NCI-H1417 (cell line): ENCODE measurements at regions not wholly inside any gene's neighbourhood (a gene's known extent, or its start where the extent isn't known, plus 50 kb on each side); places are given as distances from the start of the nearest gene placed in this dataset.
A peak's percentile ranks its signal among the peaks of the same experiment; 100 is the strongest.

Source experiments
- DNase-seq, 3 experiments: peaks; one replicate each; lab custom pipeline; 2025; lab: John Stamatoyannopoulos, UW

DNA sequence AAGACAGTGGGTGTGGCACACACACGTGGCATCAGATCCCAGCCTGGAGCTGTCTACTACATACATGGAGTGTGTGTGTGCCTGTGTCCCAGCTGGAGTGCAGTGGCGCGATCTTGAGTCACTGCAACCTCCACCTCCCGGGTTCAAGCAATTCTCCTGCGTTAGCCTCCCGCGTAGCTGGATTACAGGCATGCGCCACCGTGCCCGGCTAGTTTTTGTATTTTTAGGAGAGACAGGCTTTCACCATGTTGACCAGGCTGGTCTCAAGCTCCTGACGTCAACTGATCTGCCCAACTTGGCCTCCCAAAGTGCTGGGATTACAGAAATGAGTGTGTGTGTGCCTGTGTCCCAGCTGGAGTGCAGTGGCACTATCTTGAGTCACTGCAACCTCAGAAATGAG is 108.8 kb downstream of the IL12A start:
- no peak for DNase-seq

DNA sequence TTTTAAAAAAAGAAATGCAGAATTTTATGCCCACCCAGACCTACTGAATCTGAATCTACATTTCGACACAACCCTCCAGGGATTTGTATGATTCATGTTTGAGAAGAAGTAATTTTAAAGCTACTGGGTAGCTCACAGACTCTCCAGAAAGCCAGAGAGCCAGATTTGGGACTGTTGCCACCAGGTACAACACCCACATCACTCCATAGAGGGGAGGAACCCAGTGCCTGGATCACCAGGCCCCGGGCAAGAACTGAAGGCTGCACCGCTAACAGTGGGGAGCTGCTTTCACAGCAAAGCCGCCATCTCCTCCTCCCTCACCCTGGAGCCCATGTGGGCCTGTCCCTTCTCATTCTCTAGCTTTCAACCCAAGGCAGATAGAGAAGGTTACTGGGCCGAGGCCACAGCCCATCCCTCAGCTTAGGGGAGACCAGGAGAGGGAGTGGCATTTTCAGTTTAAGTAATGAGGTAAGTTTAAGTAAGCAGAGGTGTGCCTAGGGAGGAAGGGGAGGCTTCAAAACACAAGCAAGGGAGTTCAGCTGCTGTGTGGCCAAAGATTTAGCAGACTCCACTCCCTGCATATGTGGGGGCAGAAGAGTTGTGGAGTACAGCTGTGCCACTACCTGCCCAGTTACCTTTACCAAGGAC is 109.8 kb downstream of the IL12A start:
- no peak for DNase-seq

- DNase-seq: no peak
These were observed 110.4 kb downstream of the IL12A start for GRCh38 chr3:160098926-160099626.

GRCh38 chr3:160099834-160100233 is 111.2 kb downstream of the IL12A start:
- no peak for DNase-seq

DNA sequence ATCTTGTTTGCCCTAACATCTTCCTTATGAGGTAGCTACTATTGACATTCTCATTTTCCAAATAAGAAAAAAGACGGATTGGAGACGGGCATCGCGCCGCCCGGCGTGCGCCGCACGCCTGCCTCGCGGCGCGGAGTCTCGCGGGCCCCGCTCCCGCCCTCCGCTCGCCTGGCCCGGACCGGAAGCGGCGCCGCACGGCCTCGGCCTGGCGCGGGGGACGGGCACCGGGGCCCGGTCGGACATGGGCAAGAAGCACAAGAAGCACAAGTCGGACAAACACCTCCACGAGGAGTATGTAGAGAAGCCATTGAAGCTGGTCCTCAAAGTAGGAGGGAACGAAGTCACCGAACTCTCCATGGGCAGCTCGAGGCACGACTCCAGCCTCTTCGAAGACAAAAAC is 112.0 kb downstream of the IL12A start:
- no peak for DNase-seq

GRCh38 chr3:160102001-160102400 is 113.4 kb downstream of the IL12A start:
- DNase-seq: peak in 1 of 3 experiments; percentile 16

DNA sequence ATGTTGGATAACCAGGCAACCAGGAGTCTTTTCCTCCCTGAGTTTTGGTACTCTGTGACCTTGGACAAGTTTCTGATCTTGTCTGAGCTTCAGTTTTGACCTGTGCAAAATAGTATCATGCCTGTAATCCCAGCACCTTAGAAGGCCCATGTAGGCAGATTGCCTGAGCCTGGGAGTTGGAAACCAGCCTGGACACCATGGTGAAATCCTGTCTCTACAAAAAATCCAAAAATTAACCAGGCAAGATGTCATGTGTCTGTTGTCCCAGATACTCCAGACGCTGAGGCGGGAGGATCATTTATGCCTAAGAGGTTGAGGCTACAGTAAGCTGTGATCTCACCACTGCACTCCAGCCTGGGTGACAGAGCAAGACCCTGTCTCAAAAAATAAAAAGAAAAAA is 114.8 kb downstream of the IL12A start:
- no peak for DNase-seq

GRCh38 chr3:160105907-160106584 is 117.4 kb downstream of the IL12A start:
- DNase-seq: no peak

DNA sequence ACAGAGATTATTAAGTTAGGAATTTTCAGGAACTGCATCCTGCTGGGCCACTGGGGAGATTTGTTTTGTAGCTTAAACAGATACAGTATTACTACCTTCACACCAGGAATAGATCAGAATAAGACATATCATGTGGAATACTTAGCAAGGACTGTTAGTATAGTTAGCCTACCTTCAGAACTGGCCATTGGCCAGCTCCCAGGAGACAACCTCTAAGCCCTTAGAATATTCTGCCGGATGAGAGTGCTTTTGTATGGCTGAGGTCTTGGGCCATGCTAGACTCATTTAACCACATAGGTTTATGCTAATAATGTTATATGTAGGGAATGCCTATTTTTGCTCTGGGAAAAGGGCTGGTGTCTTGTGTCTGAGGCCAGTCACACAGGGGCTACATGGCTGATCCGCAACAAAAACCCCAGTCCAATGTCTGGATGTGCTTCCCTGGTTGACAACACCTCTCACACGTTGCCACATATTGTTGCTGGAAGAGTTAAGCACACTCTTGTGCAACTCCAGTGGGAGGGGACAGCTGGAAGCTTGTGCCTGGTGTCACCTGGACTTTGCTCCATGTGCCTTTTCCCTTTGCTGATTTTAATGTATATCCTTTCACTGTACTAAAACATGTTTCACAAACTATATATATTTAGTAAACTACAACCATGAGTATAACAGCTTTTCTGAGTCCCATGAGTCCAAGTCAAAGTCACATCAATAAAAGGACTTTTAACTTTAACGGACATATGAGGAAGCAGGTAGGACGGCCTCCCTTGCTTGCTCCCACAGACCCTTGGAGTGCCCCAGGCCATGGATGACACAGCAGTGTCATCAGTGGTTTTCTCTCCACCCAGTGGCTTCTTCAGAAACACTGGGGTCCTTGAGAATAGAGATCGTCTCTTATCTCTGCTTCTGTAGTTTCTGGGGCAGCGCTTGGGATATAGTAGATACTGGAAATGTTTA is 118.0 kb upstream of the C3orf80 start:
- no peak for DNase-seq

DNA sequence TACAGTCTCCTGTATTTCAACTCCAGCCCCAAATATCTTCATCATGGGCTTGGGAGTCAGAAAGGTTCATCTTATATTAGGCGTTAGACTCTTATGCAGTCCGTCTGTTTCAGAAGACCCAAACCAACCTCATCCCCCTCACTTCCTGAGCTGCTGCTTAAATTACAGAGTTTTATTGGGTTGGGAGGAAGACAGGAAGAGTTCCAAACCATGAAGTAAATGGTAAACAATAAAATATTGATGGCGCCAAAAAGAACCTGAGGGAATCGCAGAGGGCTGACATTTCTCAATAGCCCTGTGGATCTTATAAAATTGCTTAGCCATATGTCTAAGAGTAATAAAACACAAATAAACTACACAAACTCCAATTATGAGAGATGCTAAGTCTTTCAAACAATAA is 116.9 kb upstream of the C3orf80 start:
- no peak for DNase-seq

DNA sequence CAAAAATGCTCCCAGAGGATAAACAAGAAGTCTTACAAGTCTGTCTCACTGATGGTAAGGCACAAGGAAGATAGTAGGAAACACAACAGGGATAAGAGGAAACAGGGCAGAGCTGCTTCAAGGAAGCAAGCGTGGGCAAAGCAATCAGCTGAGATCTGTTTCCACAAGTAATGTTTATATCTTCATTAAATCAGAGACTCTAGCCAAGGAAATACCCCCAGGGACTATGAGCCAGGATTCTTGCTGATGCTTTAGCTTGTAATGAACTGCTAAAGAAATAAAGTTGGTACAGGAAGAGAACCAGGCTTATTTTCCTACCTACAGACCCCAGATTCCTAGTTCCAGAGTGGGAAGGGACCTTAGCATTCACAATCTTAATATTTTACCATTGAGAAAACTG is 112.7 kb upstream of the C3orf80 start:
- DNase-seq: no peak

DNA sequence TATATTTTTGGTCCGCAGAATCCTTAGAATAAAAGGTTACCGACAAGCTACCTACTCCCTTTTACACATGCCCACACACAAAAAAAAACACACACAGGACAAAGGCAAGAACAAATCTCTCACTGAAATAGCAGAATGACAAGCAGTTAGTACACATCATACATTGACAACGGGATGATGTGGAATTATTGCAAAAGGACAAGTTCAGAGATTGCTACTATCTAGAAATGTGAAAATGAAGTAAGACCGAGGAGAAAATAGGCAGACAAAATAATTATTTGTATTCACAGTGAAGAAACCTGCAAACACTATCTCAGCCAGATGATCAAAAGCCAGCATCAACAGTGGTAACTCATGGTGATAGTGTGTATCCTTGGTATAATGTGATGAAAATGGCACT is 112.2 kb upstream of the C3orf80 start:
- no peak for DNase-seq

- DNase-seq: no peak
These were observed 110.7 kb upstream of the C3orf80 start for GRCh38 chr3:160114355-160114995.

GRCh38 chr3:160115387-160115786 is 109.8 kb upstream of the C3orf80 start:
- no peak for DNase-seq

GRCh38 chr3:160124224-160124623 is 101.0 kb upstream of the C3orf80 start:
- no peak for DNase-seq

DNA sequence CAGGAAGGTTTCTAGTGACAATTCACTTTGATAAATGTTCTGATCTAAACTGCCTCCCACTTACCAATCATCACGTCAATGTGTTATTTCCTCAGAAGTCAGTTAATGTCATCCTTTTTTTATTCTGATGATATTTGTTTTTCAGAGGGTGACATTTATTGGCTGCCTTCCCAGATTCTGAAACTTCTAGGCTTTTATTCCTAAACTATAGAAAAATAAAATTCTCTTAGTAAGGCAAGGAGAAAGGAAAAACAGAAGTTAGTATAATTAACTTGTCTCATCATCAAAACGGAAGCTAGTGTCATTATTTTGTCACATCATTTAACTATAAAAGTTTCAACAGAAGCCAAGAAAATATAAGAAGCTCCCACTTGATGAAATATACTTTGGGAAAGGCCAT is 100.0 kb upstream of the C3orf80 start:
- DNase-seq: peak in 1 of 3 experiments; percentile 40

- DNase-seq: no peak
These were observed 99.2 kb upstream of the C3orf80 start for GRCh38 chr3:160126051-160126450.

- no peak for DNase-seq
These were observed 98.5 kb upstream of the C3orf80 start for GRCh38 chr3:160126761-160127160.

GRCh38 chr3:160127308-160127707 is 97.9 kb upstream of the C3orf80 start:
- DNase-seq: no peak

- no peak for DNase-seq
These were observed 97.2 kb upstream of the C3orf80 start for GRCh38 chr3:160128056-160128455.

- no peak for DNase-seq
These were observed 95.7 kb upstream of the C3orf80 start for GRCh38 chr3:160129459-160130061.
